ENCODE measurements at regions not wholly inside any gene's neighbourhood (a gene's known extent, or its start where the extent isn't known, plus 50 kb on each side); places are given as distances from the start of the nearest gene placed in this dataset.

GRCh38 chr15:25057574-25057973, 102.8 kb downstream of the SNRPN start:
- TF ChIP-seq CTCF (IDR thresholded peaks at IDR 0.05; ENCODE audit: low read depth, low read length) (no peak), EZH2phosphoT487 (IDR thresholded peaks at IDR 0.05; ENCODE audit: low read depth) (no peak)

Data from OCI-LY3 (cell line).